ENCODE measurements at regions not wholly inside any gene's neighbourhood (a gene's known extent, or its start where the extent isn't known, plus 50 kb on each side); places are given as distances from the start of the nearest gene placed in this dataset.
"Not testable (repeated sequence)": the region's sequence is repeated elsewhere in the genome, so short reads cannot be mapped to it uniquely, and the experiment has no call there.

- not testable (repeated sequence) for DNase-seq (ENCODE audit: low read depth)
Observed at GRCh38 chr22:25456300-25457043, 108.0 kb upstream of the GRK3 start.

GRCh38 chr22:25458631-25459030 lies 105.8 kb upstream of the GRK3 start:
- not testable (repeated sequence) for DNase-seq (ENCODE audit: low read depth)

GRCh38 chr22:25460682-25461081 lies 103.8 kb upstream of the GRK3 start:
- not testable (repeated sequence) for DNase-seq (ENCODE audit: low read depth)

GRCh38 chr22:25461301-25461700 lies 103.2 kb upstream of the GRK3 start:
- no peak for DNase-seq (ENCODE audit: low read depth)

- peak; percentile 54 for DNase-seq (ENCODE audit: low read depth)
Observed at GRCh38 chr22:25462474-25463346, 101.8 kb upstream of the GRK3 start.

- DNase-seq (ENCODE audit: low read depth): not testable (repeated sequence)
Observed at GRCh38 chr22:25463347-25463628, 101.2 kb upstream of the GRK3 start.

GRCh38 chr22:25464326-25464725 lies 100.1 kb upstream of the GRK3 start:
- not testable (repeated sequence) for DNase-seq (ENCODE audit: low read depth)

GRCh38 chr22:25465949-25466348 lies 98.5 kb upstream of the GRK3 start:
- DNase-seq (ENCODE audit: low read depth): no peak

GRCh38 chr22:25472382-25472781 lies 92.1 kb upstream of the GRK3 start:
- DNase-seq (ENCODE audit: low read depth): no peak

- no peak for DNase-seq (ENCODE audit: low read depth)
Observed at GRCh38 chr22:25475257-25476022, 89.0 kb upstream of the GRK3 start.

- DNase-seq (ENCODE audit: low read depth): no peak
Observed at GRCh38 chr22:25477358-25477757, 87.1 kb upstream of the GRK3 start.

- DNase-seq (ENCODE audit: low read depth): no peak
Observed at GRCh38 chr22:25478111-25478510, 86.4 kb upstream of the GRK3 start.

GRCh38 chr22:25478528-25478927 lies 85.9 kb upstream of the GRK3 start:
- no peak for DNase-seq (ENCODE audit: low read depth)

- DNase-seq (ENCODE audit: low read depth): not testable (repeated sequence)
Observed at GRCh38 chr22:25480868-25481267, 83.6 kb upstream of the GRK3 start.

- no peak for DNase-seq (ENCODE audit: low read depth)
Observed at GRCh38 chr22:25482091-25482760, 82.2 kb upstream of the GRK3 start.

GRCh38 chr22:25482868-25483639 lies 81.4 kb upstream of the GRK3 start:
- no peak for DNase-seq (ENCODE audit: low read depth)

- DNase-seq (ENCODE audit: low read depth): no peak
Observed at GRCh38 chr22:25483931-25484330, 80.5 kb upstream of the GRK3 start.

GRCh38 chr22:25484521-25485315 lies 79.8 kb upstream of the GRK3 start:
- DNase-seq (ENCODE audit: low read depth): no peak

- DNase-seq (ENCODE audit: low read depth): no peak
Observed at GRCh38 chr22:25485626-25486545, 78.6 kb upstream of the GRK3 start.

All from stimulated activated CD4-positive, alpha-beta T cell treated with anti-CD3 and anti-CD28 coated beads, Interleukin-2, amount 100 ng/mL, for 4 hours (primary cell).